Panc1 (cell line): ENCODE measurements at regions not wholly inside any gene's neighbourhood (a gene's known extent, or its start where the extent isn't known, plus 50 kb on each side); places are given as distances from the start of the nearest gene placed in this dataset.

ENCODE experiments used
- ATAC-seq: fragments of 200-7000 bp; cut with Tn5 transposase; 2 replicates; pipeline ENCODE4 v1.9.1; 2020; ENCODE audit warnings: mild to moderate bottlenecking, moderate library complexity
- BruUV-seq: library from RNA; stranded (reverse); fragments of 400-500 nt; replicated peaks from 2 replicates; lab custom pipeline; 2021; lab: Mats Ljungman, UMichigan
- CTCF ChIA-PET: fragments of 300-600 bp; sonication (Branson Sonifier 250); formaldehyde crosslinking; loops from one replicate; lab custom pipeline; 2022; ENCODE audit warnings: antibody characterized with exemption; lab: Charles Lee
- POLR2A ChIA-PET: fragments of 300-600 bp; sonication (Branson Sonifier 250); formaldehyde crosslinking; loops from one replicate; lab custom pipeline; 2022; ENCODE audit warnings: antibody characterized with exemption; lab: Charles Lee
- DNase-seq: peaks from one replicate; pipeline ENCODE4 v3.0.0-alpha.2; 2010; ENCODE audit warnings: low read depth, low spot score
- H3K27ac ChIP-seq: 2 replicates; pipeline ENCODE4 v1.5.1; 2011; ENCODE audit warnings: mild to moderate bottlenecking, low read length, inconsistent platforms
- H3K27me3 ChIP-seq: fragments of 200-500 bp; sonication (Bioruptor generic); 2 replicates; pipeline ENCODE4 v1.6.0; 2014; ENCODE audit warnings: low read length, inconsistent platforms; ENCODE audit not compliant: control insufficient read depth, insufficient read depth
- H3K36me3 ChIP-seq: fragments of 200-500 bp; sonication (Bioruptor generic); 2 replicates; pipeline ENCODE4 v1.5.1; 2014; ENCODE audit warnings: inconsistent platforms, mild to moderate bottlenecking, low read length, moderate library complexity; ENCODE audit not compliant: control insufficient read depth, insufficient read depth
- H3K4me1 ChIP-seq: 2 replicates; pipeline ENCODE4 v1.5.1; 2011; ENCODE audit warnings: inconsistent platforms, mild to moderate bottlenecking, low read length, moderate library complexity; ENCODE audit not compliant: control insufficient read depth, insufficient read depth
- H3K4me3 ChIP-seq, 2 experiments: 2 replicates each; pipeline ENCODE4 v1.5.1; 2011 to 2012; ENCODE audit warnings: low read depth in 2 of 2, low read length in 2 of 2, mild to moderate bottlenecking in 2 of 2, inconsistent platforms in 1 of 2, moderate library complexity in 1 of 2
- H3K9me3 ChIP-seq: fragments of 200-500 bp; sonication (Bioruptor generic); 2 replicates; pipeline ENCODE4 v1.5.1; 2014; ENCODE audit warnings: low read depth, mild to moderate bottlenecking, inconsistent platforms, low read length, moderate library complexity; ENCODE audit not compliant: control insufficient read depth, insufficient read depth
- POLR2AphosphoS5 ChIP-seq: IDR thresholded peaks from 2 replicates; pipeline ENCODE4 v1.6.1; 2012; ENCODE audit warnings: mild to moderate bottlenecking, low read depth, low read length, moderate library complexity
- REST ChIP-seq, 2 experiments: IDR thresholded peaks; 2 replicates each; pipeline ENCODE4 v1.6.1; 2011 to 2012; ENCODE audit warnings: low read depth in 2 of 2, control low read depth in 1 of 2, low read length in 1 of 2, mild to moderate bottlenecking in 1 of 2, moderate library complexity in 1 of 2; ENCODE audit not compliant: insufficient read depth in 1 of 2
- SIN3A ChIP-seq: IDR thresholded peaks from 2 replicates; pipeline ENCODE4 v1.6.1; 2012; ENCODE audit warnings: low read depth, mild to moderate bottlenecking, low read length, moderate library complexity, borderline replicate concordance; ENCODE audit not compliant: insufficient read depth
- in situ Hi-C: cut with HindIII; loops from 2 replicates; pipeline ENCODE4 v1.10.0; 2016; ENCODE audit warnings: low sequenced_read_pairs, low pct_unique_long_range_greater_than_20kb
- intact Hi-C: fragments of 100-400 bp; cut with micrococcal nuclease; formaldehyde crosslinking; loops from one replicate; pipeline ENCODE4 v1.10.0; 2022; ENCODE audit not compliant: unreplicated experiment
- TF ChIP-seq, protein P1 (sequence below): fragments of 450-650 bp; IDR thresholded peaks from 2 replicates; pipeline ENCODE4 v1.5.1; 2017; ENCODE audit warnings: mild to moderate bottlenecking

DNA sequence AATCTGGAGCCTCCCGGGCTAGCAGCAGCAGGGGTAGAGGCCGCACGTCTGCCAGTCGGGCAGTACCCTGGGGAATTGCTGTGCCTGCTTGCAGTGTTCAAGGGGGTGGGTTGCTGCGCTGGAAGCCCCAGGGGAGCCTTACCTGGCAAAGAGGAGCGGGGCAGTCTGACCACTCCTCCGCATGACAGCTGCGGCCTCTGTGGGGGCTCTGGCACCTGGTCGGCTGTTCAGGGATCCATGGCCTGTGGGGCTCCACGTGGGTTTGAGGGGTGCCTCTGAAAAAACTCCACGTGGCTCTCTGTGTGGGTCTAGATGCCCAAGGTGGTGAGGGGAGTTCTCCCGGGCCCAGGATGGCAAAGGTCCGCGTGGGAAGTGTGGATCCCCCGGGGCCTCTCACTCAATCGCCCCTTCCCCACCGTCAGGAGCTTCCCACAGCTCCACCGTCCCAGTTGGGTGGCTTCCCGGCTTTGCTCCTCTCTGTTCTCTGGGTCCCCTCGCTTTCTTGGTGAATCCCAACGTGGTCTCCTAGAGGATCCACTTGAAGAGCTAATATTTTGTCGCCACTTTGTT is 184.5 kb downstream of the EFHB start:
- Histone ChIP-seq H3K27me3 (no peaks in the 10 kb centered on the region), H3K9me3 (no peaks in the 10 kb centered on the region), H3K4me3 (no peak overlapping the region), H3K27ac (no peak overlapping the region), H3K4me1 (no peaks in the 10 kb centered on the region), H3K36me3 (no peaks in the 10 kb centered on the region)
- no peak for TF ChIP-seq SIN3A
- TF ChIP-seq, protein P1, sequence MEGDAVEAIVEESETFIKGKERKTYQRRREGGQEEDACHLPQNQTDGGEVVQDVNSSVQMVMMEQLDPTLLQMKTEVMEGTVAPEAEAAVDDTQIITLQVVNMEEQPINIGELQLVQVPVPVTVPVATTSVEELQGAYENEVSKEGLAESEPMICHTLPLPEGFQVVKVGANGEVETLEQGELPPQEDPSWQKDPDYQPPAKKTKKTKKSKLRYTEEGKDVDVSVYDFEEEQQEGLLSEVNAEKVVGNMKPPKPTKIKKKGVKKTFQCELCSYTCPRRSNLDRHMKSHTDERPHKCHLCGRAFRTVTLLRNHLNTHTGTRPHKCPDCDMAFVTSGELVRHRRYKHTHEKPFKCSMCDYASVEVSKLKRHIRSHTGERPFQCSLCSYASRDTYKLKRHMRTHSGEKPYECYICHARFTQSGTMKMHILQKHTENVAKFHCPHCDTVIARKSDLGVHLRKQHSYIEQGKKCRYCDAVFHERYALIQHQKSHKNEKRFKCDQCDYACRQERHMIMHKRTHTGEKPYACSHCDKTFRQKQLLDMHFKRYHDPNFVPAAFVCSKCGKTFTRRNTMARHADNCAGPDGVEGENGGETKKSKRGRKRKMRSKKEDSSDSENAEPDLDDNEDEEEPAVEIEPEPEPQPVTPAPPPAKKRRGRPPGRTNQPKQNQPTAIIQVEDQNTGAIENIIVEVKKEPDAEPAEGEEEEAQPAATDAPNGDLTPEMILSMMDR, result no peak
- no peak for TF ChIP-seq POLR2AphosphoS5
- TF ChIP-seq REST (IDR thresholded peaks at IDR 0.05; ENCODE audit: insufficient read depth in 1 of 2, low read depth in 2 of 2, low read length in 1 of 2), result no peak
- CTCF ChIA-PET, result no interaction called here
- ATAC-seq, result no peak
- no peak for DNase-seq
- BruUV-seq, result no TSS peak
- intact Hi-C loops, result no loop called here
- POLR2A ChIA-PET, result no interaction called here
- in situ Hi-C loops, result no loop called here

GRCh38 chr3:19748782-19749447 is 185.1 kb downstream of the EFHB start:
- no peak for ATAC-seq
- Histone ChIP-seq H3K36me3 (no peaks in the 10 kb centered on the region), H3K27me3 (no peaks in the 10 kb centered on the region), H3K9me3 (no peaks in the 10 kb centered on the region), H3K4me1 (no peaks in the 10 kb centered on the region), H3K27ac (no peak overlapping the region), H3K4me3 (no peak overlapping the region)
- intact Hi-C loops, result no loop called here
- BruUV-seq, result no TSS peak
- DNase-seq, result no peak
- TF ChIP-seq REST (IDR thresholded peaks at IDR 0.05; ENCODE audit: insufficient read depth in 1 of 2, low read depth in 2 of 2, low read length in 1 of 2), result no peak
- TF ChIP-seq SIN3A, result no peak
- TF ChIP-seq, protein P1, result no peak
- no peak for TF ChIP-seq POLR2AphosphoS5
- in situ Hi-C loops, result no loop called here
- POLR2A ChIA-PET, result no interaction called here
- CTCF ChIA-PET, result no interaction called here
